HAP-1 (cell line): ENCODE measurements at regions not wholly inside any gene's neighbourhood (a gene's known extent, or its start where the extent isn't known, plus 50 kb on each side); places are given as distances from the start of the nearest gene placed in this dataset.
"Not testable (repeated sequence)": the region's sequence is repeated elsewhere in the genome, so short reads cannot be mapped to it uniquely, and the experiment has no call there.

ENCODE experiments used
- DNase-seq, 2 experiments: peaks; one replicate each; pipeline ENCODE4 v3.0.0-alpha.2; 2016 to 2020; ENCODE audit warnings: low spot score in 2 of 2
- H3K27me3 ChIP-seq: fragments of 250-450 bp; sonication (Bioruptor Pico); 2 replicates; pipeline ENCODE4 v1.5.1; 2020; ENCODE audit warnings: low read depth, mild to moderate bottlenecking, moderate library complexity
- H3K36me3 ChIP-seq: fragments of 250-450 bp; sonication (Bioruptor Pico); replicated peaks from 2 replicates; pipeline ENCODE4 v1.5.1; 2020; ENCODE audit warnings: mild to moderate bottlenecking
- H3K4me1 ChIP-seq: fragments of 250-450 bp; sonication (Bioruptor Pico); 2 replicates; pipeline ENCODE4 v1.5.1; 2020; ENCODE audit warnings: mild to moderate bottlenecking
- H3K4me3 ChIP-seq: fragments of 250-450 bp; sonication (Bioruptor Pico); 2 replicates; pipeline ENCODE4 v1.5.1; 2020; ENCODE audit warnings: mild to moderate bottlenecking, moderate library complexity
- H3K9me3 ChIP-seq: fragments of 250-450 bp; sonication (Bioruptor Pico); 2 replicates; pipeline ENCODE4 v1.5.1; 2020; ENCODE audit warnings: mild to moderate bottlenecking, moderate library complexity
- in situ Hi-C: fragments of 300-500 bp; cut with MboI; formaldehyde crosslinking; loops from 3 replicates; pipeline ENCODE4 v1.14.3; 2020; ENCODE audit warnings: low sequenced_read_pairs, inconsistent platforms, mixed read lengths

DNA sequence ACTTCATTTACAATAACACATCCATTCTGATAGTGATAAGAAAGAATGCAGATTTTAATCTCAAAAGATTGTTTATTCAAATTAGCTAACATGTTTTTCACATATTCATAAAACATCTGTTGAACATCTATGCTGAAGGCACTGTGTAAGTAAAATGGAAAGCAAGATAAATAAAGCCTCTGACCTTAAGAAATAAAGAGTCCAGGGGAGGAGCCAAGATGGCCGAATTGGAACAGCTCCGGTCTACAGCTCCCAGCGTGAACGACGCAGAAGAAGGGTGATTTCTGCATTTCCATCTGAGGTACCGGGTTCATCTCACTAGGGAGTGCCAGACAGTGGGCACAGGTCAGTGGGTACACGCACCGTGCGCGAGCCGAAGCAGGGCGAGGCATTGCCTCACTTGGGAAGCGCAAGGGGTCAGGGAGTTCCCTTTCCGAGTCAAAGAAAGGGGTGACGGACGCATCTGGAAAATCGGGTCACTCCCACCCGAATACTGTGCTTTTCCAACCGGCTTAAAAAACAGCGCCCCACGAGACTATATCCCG, 336.5 kb downstream of the CETN3 start:
- H3K36me3 ChIP-seq, H3K9me3 ChIP-seq, H3K4me1 ChIP-seq, DNase-seq, H3K27me3 ChIP-seq, H3K4me3 ChIP-seq, in situ Hi-C loops: not testable (repeated sequence)

- H3K4me3 ChIP-seq = no peak overlapping the region
- DNase-seq = no peak
- in situ Hi-C loops = no loop called here
- H3K9me3 ChIP-seq = no peaks in the 10 kb centered on the region
- no peaks in the 10 kb centered on the region for H3K27me3 ChIP-seq
- H3K36me3 ChIP-seq = no peaks in the 10 kb centered on the region
- no peaks in the 10 kb centered on the region for H3K4me1 ChIP-seq
Measured at GRCh38 chr5:90071656-90072055, 337.9 kb downstream of the CETN3 start.

- Histone ChIP-seq H3K4me1 (no peaks in the 10 kb centered on the region), H3K36me3 (no peaks in the 10 kb centered on the region), H3K4me3 (no peak overlapping the region), H3K27me3 (no peaks in the 10 kb centered on the region), H3K9me3 (no peaks in the 10 kb centered on the region)
- in situ Hi-C loops = no loop called here
- no peak for DNase-seq
Measured at GRCh38 chr5:90071066-90071465, 338.5 kb downstream of the CETN3 start.

GRCh38 chr5:90066920-90067319, 342.6 kb downstream of the CETN3 start:
- H3K9me3 ChIP-seq = no peaks in the 10 kb centered on the region
- no peaks in the 10 kb centered on the region for H3K36me3 ChIP-seq
- H3K4me3 ChIP-seq = no peak overlapping the region
- in situ Hi-C loops = no loop called here
- no peak for DNase-seq
- H3K4me1 ChIP-seq = no peaks in the 10 kb centered on the region
- H3K27me3 ChIP-seq = no peaks in the 10 kb centered on the region

- DNase-seq = peak; percentile 8 to 13
- in situ Hi-C loops = no loop called here
- H3K36me3 ChIP-seq = no peaks in the 10 kb centered on the region
- no peaks in the 10 kb centered on the region for H3K9me3 ChIP-seq
- peaks cover 13% of the 10 kb centered on the region for H3K4me1 ChIP-seq
- H3K27me3 ChIP-seq = no peaks in the 10 kb centered on the region
- H3K4me3 ChIP-seq = no peak overlapping the region
Measured at GRCh38 chr5:90056911-90057705, 352.4 kb downstream of the CETN3 start.

GRCh38 chr5:90055831-90056328, 353.7 kb downstream of the CETN3 start:
- Histone ChIP-seq H3K4me3 (no peak overlapping the region), H3K9me3 (no peaks in the 10 kb centered on the region), H3K4me1 (peaks cover 13% of the 10 kb centered on the region), H3K27me3 (no peaks in the 10 kb centered on the region), H3K36me3 (no peaks in the 10 kb centered on the region)
- no peak for DNase-seq
- in situ Hi-C loops = no loop called here

- Histone ChIP-seq H3K27me3 (no peaks in the 10 kb centered on the region), H3K36me3 (no peaks in the 10 kb centered on the region), H3K9me3 (no peaks in the 10 kb centered on the region), H3K4me1 (peaks cover 13% of the 10 kb centered on the region), H3K4me3 (no peak overlapping the region)
- DNase-seq = no peak
- in situ Hi-C loops = no loop called here
Measured at GRCh38 chr5:90054612-90055011, 354.9 kb downstream of the CETN3 start.

DNA sequence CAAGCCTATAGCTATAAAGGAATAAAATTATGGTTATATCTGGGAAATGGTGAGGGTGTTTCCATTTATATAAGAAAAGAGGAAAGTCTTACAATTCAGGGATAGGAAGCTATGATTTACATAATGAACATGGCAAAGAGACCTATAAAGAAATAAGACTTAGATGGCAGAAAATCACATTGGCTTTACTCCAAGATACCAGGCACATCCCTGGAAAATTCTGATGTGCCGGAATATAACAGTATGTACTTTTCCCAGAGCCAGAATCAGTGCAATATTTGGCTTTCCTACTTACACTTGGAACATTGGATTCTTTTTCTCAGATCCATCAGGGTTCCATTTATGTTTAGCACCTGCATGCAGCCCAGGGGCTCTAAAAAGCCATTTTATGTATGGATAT, 357.8 kb downstream of the CETN3 start:
- in situ Hi-C loops = no loop called here

DNA sequence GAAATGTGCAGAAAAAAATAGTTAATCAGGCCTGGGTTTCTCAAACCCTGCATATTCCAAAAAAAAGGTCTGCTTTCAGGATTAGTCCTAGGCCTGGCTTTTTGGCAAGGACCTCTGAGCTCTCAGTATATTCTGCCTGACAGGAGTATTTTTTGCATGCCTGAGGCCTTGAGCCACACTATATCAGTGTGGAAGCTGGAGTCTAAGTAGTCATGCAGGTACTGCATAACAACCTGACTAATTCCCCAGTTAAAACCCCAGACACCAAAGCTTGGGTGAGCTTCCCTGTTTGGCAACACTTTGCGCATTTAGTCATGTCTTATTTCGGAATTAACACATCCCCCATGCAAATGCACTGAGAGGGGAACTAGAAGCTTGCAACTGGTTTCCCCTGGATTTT, 359.5 kb downstream of the CETN3 start:
- Histone ChIP-seq H3K9me3 (no peaks in the 10 kb centered on the region), H3K4me1 (no peaks in the 10 kb centered on the region), H3K36me3 (no peaks in the 10 kb centered on the region), H3K4me3 (no peak overlapping the region), H3K27me3 (no peaks in the 10 kb centered on the region)
- DNase-seq = no peak
- in situ Hi-C loops = no loop called here

More for the DNA sequence above, 357.8 kb downstream of the CETN3 start:
- DNase-seq = no peak
- H3K36me3 ChIP-seq = no peaks in the 10 kb centered on the region
- no peaks in the 10 kb centered on the region for H3K9me3 ChIP-seq
- no peaks in the 10 kb centered on the region for H3K27me3 ChIP-seq
- H3K4me3 ChIP-seq = no peak overlapping the region
- peaks cover 10% of the 10 kb centered on the region for H3K4me1 ChIP-seq

GRCh38 chr5:90047113-90047512, 362.4 kb downstream of the CETN3 start:
- DNase-seq = no peak
- Histone ChIP-seq H3K4me1 (no peaks in the 10 kb centered on the region), H3K36me3 (no peaks in the 10 kb centered on the region), H3K27me3 (no peaks in the 10 kb centered on the region), H3K4me3 (no peak overlapping the region), H3K9me3 (no peaks in the 10 kb centered on the region)
- in situ Hi-C loops = no loop called here

- H3K9me3 ChIP-seq, in situ Hi-C loops, H3K4me1 ChIP-seq, H3K36me3 ChIP-seq, H3K27me3 ChIP-seq, H3K4me3 ChIP-seq, DNase-seq: not testable (repeated sequence)
Measured at GRCh38 chr5:90040082-90040481, 369.5 kb downstream of the CETN3 start.

DNA sequence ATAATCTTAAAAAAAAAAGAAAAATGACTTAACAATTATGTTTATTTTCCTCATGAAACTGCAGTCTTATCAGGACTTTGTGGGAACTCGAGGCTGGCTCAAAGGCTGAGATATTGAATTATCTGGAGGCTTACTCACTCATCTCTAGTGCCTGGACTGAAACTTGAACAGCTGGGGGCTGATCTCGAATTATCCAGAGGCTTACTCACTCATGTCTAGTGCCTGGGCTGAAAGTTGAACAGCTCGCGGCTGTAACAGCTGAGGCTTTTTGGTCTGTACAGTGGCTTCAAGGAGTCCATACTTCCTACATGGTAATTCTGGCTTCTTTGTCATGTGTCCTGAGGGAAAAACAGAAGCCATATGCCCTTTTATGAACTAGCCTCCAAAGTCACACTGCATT, 371.9 kb downstream of the CETN3 start:
- Histone ChIP-seq H3K27me3 (no peaks in the 10 kb centered on the region), H3K4me1 (no peaks in the 10 kb centered on the region), H3K36me3 (no peaks in the 10 kb centered on the region), H3K9me3 (no peaks in the 10 kb centered on the region), H3K4me3 (no peak overlapping the region)
- no peak for DNase-seq
- in situ Hi-C loops = no loop called here

- in situ Hi-C loops = no loop called here
- H3K4me1 ChIP-seq = no peaks in the 10 kb centered on the region
- H3K27me3 ChIP-seq = peaks cover 3% of the 10 kb centered on the region; the same call in 1 of the 2 replicates
- H3K4me3 ChIP-seq = no peak overlapping the region
- H3K36me3 ChIP-seq = no peaks in the 10 kb centered on the region
- no peak for DNase-seq
- H3K9me3 ChIP-seq = no peaks in the 10 kb centered on the region
Measured at GRCh38 chr5:90022711-90023053, 386.9 kb downstream of the CETN3 start.

DNA sequence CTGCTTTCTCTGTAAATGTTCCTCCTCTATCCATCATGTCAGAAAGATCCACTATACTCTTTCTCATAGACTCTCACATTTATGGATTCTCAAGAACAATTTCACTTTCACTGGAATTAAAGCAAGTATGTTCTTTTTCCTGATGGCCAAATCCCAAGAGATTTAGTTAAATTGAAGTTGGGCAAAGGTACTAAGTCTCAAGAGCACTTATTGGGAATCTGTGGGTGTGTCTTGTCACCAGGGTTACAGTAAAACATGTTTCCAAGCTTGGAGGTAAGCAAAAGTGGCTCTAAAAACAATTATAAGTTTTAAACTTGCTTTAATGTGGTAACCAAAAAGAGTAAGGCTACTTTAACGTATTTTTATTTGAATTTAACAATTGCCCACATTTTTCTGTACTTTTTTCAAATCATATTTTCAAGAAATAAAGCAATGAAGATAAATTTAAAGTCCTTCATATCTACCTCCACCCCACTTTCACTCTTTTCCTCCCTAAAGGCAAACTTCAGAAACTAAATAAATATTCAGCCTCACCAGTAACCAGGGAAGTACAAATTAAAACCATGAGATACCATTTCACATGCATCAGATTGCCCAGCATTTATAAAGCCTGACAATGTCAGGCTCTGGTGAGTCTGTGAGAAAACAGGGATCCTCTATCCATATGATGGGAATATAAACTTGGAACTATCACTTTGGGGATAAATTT, 387.4 kb downstream of the CETN3 start:
- in situ Hi-C loops = no loop called here
- no peaks in the 10 kb centered on the region for H3K36me3 ChIP-seq
- H3K4me3 ChIP-seq = no peak overlapping the region
- DNase-seq = no peak
- H3K9me3 ChIP-seq = no peaks in the 10 kb centered on the region
- H3K27me3 ChIP-seq = peaks cover 3% of the 10 kb centered on the region; the same call in 1 of the 2 replicates
- no peaks in the 10 kb centered on the region for H3K4me1 ChIP-seq
